HepG2 (cell line): ENCODE measurements at regions not wholly inside any gene's neighbourhood (a gene's known extent, or its start where the extent isn't known, plus 50 kb on each side); places are given as distances from the start of the nearest gene placed in this dataset.

Source experiments
- ATAC-seq: fragments of 200-7000 bp; cut with Tn5 transposase; 3 replicates; pipeline ENCODE4 v1.9.1; 2020; ENCODE audit warnings: mild to moderate bottlenecking, moderate library complexity
- BruUV-seq: library from RNA; stranded (reverse); fragments of 400-500 nt; replicated peaks from 2 replicates; lab custom pipeline; 2021; lab: Mats Ljungman, UMichigan
- CTCF ChIA-PET: fragments of 300-600 bp; formaldehyde crosslinking; extraction: SDS; loops from one replicate; lab custom pipeline; 2021; ENCODE audit warnings: low total read pairs, inconsistent platforms, low intra/inter-chr PET ratio; lab: Yijun Ruan, JAX
- POLR2A ChIA-PET: fragments of 350-600 bp; sonication (Branson Sonifier 250); formaldehyde crosslinking; loops from one replicate; lab custom pipeline; 2020; ENCODE audit warnings: antibody characterized with exemption, inconsistent platforms; lab: Yijun Ruan, JAX
- DNase-seq: peaks from one replicate; pipeline ENCODE4 v3.0.0-alpha.2; 2015; ENCODE audit warnings: low spot score
- FAIRE-seq: peaks from 3 replicates; lab custom pipeline; 2011; peaks lifted over from hg19 to GRCh38; lab: Jason Lieb, UNC
- H2AFZ ChIP-seq: one replicate; pipeline ENCODE4 v1.6.1; 2011; ENCODE audit warnings: low read length, inconsistent platforms
- H3K27ac ChIP-seq: fragments of 300-600 bp; 3 replicates; pipeline ENCODE4 v1.8.0; 2011; ENCODE audit warnings: mixed run types, mild to moderate bottlenecking, mixed read lengths, low read length, inconsistent platforms; ENCODE audit not compliant: insufficient read depth; ENCODE audit errors: extremely low read length
- H3K27me3 ChIP-seq, 2 experiments: fragments of 200-600 bp in 1 of 2; 2 replicates in 1 of 2; 3 replicates in 1 of 2; pipeline versions ENCODE4 v1.6.0 to v1.8.0; 2011; ENCODE audit warnings: low read length in 2 of 2, mild to moderate bottlenecking in 2 of 2, moderate library complexity in 2 of 2, inconsistent platforms in 1 of 2; ENCODE audit not compliant: insufficient read depth in 2 of 2, control insufficient read depth in 1 of 2
- H3K36me3 ChIP-seq, 2 experiments: fragments of 200-600 bp in 1 of 2; replicated peaks in 1 of 2; 2 replicates in 1 of 2; 3 replicates in 1 of 2; pipeline versions ENCODE4 v1.5.1 to v1.8.0; 2011; ENCODE audit warnings: low read length in 2 of 2, inconsistent platforms in 1 of 2; ENCODE audit not compliant: insufficient read depth in 2 of 2, control insufficient read depth in 1 of 2
- H3K4me1 ChIP-seq: 2 replicates; pipeline ENCODE4 v1.5.1; 2012; ENCODE audit warnings: low read length, inconsistent platforms; ENCODE audit not compliant: insufficient read depth
- H3K4me2 ChIP-seq: 2 replicates; pipeline ENCODE4 v1.6.0; 2011; ENCODE audit warnings: low read depth, low read length, inconsistent platforms
- H3K4me3 ChIP-seq, 3 experiments: fragments of 200-600 bp in 1 of 3; sonication (generic), shearing (Covaris generic) in 1 of 3; replicated peaks in 1 of 3; 2 replicates each; pipeline ENCODE4 v1.5.1; 2011 to 2016; ENCODE audit warnings: low read length in 3 of 3, inconsistent platforms in 2 of 3, low read depth in 2 of 3, mild to moderate bottlenecking in 2 of 3, control low read depth in 1 of 3, mixed read lengths in 1 of 3; ENCODE audit not compliant: insufficient read depth in 1 of 3
- H3K79me2 ChIP-seq: one replicate; pipeline ENCODE4 v1.6.1; 2011; ENCODE audit warnings: low read length, inconsistent platforms; ENCODE audit not compliant: insufficient read depth
- H3K9ac ChIP-seq: 2 replicates; pipeline ENCODE4 v1.6.0; 2011; ENCODE audit warnings: mild to moderate bottlenecking, low read depth, low read length, inconsistent platforms; ENCODE audit not compliant: insufficient read depth
- H3K9me3 ChIP-seq: 2 replicates; pipeline ENCODE4 v1.5.1; 2012; ENCODE audit warnings: mild to moderate bottlenecking, low read length
- H4K20me1 ChIP-seq: 2 replicates; pipeline ENCODE4 v1.6.0; 2011; ENCODE audit warnings: inconsistent platforms, mild to moderate bottlenecking, low read length, moderate library complexity; ENCODE audit not compliant: insufficient read depth
- HOMEZ ChIP-seq: IDR thresholded peaks from 2 replicates; pipeline ENCODE4 v1.6.1; 2016; ENCODE audit warnings: low read depth
- KMT2A ChIP-seq: sonication (generic); formaldehyde crosslinking; IDR thresholded peaks from 2 replicates; pipeline ENCODE4 v1.4.0; 2020; ENCODE audit warnings: missing genetic modification reagents
- STAT5B ChIP-seq: sonication (generic); formaldehyde crosslinking; IDR thresholded peaks from 2 replicates; pipeline ENCODE4 v1.4.0; 2020; ENCODE audit warnings: missing genetic modification reagents
- TSC22D2 ChIP-seq: sonication (generic); formaldehyde crosslinking; IDR thresholded peaks from 2 replicates; pipeline ENCODE4 v1.5.1; 2020; ENCODE audit warnings: missing genetic modification reagents, mild to moderate bottlenecking, borderline replicate concordance
- ZNF362 ChIP-seq: sonication (generic); formaldehyde crosslinking; IDR thresholded peaks from 2 replicates; pipeline ENCODE4 v1.4.0; 2020; ENCODE audit warnings: missing genetic modification reagents, mild to moderate bottlenecking, borderline replicate concordance
- ZSCAN20 ChIP-seq: sonication (generic); formaldehyde crosslinking; IDR thresholded peaks from 2 replicates; pipeline ENCODE4 v1.4.0; 2020; ENCODE audit warnings: missing genetic modification reagents, mild to moderate bottlenecking, borderline replicate concordance
- WGBS: methylation state at CpG from one replicate; pipeline ENCODE4 v1.1.6; 2017; ENCODE audit warnings: low lambda C conversion rate; 5-methylcytosine and 5-hydroxymethylcytosine counted together
- in situ Hi-C: cut with HindIII; loops from 2 replicates; pipeline ENCODE4 v1.10.0; 2017; ENCODE audit warnings: low pct_unique_long_range_greater_than_20kb; ENCODE audit not compliant: extremely low pct_ligation_motif_present
- intact Hi-C: fragments of 100-400 bp; cut with micrococcal nuclease; formaldehyde crosslinking; loops from one replicate; pipeline ENCODE4 v1.10.0; 2022; ENCODE audit not compliant: unreplicated experiment
- TF ChIP-seq, protein P1 (sequence below), 2 experiments: fragments of 450-650 bp in 1 of 2; sonication (generic) in 1 of 2; formaldehyde crosslinking in 1 of 2; IDR thresholded peaks; 2 replicates each; pipeline versions ENCODE4 v1.6.1 to v1.8.0; 2016 to 2022; ENCODE audit warnings: antibody characterized with exemption in 1 of 2, mild to moderate bottlenecking in 1 of 2, missing genetic modification reagents in 1 of 2

GRCh38 chrX:65300104-65300809 lies 234.3 kb downstream of the LAS1L start:
- in situ Hi-C loops (no loop called here), intact Hi-C loops (no loop called here)
- no peak for FAIRE-seq
- Histone ChIP-seq H3K4me3 (no peak overlapping the region), H3K27ac (no peak overlapping the region), H3K27me3 (no peaks in the 10 kb centered on the region), H3K9me3 (no peaks in the 10 kb centered on the region), H3K79me2 (no peaks in the 10 kb centered on the region), H3K4me1 (peaks cover 9% of the 10 kb centered on the region; the same call in 1 of the 2 replicates), H2AFZ (no peak overlapping the region), H3K9ac (no peak overlapping the region), H3K4me2 (no peak overlapping the region), H3K36me3 (no peaks in the 10 kb centered on the region), H4K20me1 (no peaks in the 10 kb centered on the region)
- POLR2A ChIA-PET, result no interaction called here
- peak; percentile 47; the same call in 2 of the 3 replicates for ATAC-seq
- CTCF ChIA-PET, result no interaction called here
- peak; percentile 0 for DNase-seq
- BruUV-seq, result no TSS peak
- WGBS, result 57% methylated on average over 4 of the region's 7 CpGs
- TF ChIP-seq HOMEZ (CRISPR knock-in tag) (no peak), TSC22D2 (CRISPR knock-in tag) (no peak), ZNF362 (CRISPR knock-in tag) (no peak), KMT2A (no peak), STAT5B (CRISPR knock-in tag) (no peak), ZSCAN20 (no peak)
- TF ChIP-seq, protein P1, sequence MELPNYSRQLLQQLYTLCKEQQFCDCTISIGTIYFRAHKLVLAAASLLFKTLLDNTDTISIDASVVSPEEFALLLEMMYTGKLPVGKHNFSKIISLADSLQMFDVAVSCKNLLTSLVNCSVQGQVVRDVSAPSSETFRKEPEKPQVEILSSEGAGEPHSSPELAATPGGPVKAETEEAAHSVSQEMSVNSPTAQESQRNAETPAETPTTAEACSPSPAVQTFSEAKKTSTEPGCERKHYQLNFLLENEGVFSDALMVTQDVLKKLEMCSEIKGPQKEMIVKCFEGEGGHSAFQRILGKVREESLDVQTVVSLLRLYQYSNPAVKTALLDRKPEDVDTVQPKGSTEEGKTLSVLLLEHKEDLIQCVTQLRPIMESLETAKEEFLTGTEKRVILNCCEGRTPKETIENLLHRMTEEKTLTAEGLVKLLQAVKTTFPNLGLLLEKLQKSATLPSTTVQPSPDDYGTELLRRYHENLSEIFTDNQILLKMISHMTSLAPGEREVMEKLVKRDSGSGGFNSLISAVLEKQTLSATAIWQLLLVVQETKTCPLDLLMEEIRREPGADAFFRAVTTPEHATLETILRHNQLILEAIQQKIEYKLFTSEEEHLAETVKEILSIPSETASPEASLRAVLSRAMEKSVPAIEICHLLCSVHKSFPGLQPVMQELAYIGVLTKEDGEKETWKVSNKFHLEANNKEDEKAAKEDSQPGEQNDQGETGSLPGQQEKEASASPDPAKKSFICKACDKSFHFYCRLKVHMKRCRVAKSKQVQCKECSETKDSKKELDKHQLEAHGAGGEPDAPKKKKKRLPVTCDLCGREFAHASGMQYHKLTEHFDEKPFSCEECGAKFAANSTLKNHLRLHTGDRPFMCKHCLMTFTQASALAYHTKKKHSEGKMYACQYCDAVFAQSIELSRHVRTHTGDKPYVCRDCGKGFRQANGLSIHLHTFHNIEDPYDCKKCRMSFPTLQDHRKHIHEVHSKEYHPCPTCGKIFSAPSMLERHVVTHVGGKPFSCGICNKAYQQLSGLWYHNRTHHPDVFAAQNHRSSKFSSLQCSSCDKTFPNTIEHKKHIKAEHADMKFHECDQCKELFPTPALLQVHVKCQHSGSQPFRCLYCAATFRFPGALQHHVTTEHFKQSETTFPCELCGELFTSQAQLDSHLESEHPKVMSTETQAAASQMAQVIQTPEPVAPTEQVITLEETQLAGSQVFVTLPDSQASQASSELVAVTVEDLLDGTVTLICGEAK (IDR thresholded peaks at IDR 0.05), result no peak
- TF ChIP-seq, protein P1 (CRISPR knock-in tag; IDR thresholded peaks at IDR 0.05), result no peak
